OCI-LY3 (cell line): ENCODE measurements at regions not wholly inside any gene's neighbourhood (a gene's known extent, or its start where the extent isn't known, plus 50 kb on each side); places are given as distances from the start of the nearest gene placed in this dataset.

ENCODE experiments used
- CTCF ChIP-seq: fragments of 200-600, 300-600 bp; sonication (generic); IDR thresholded peaks from 2 replicates; pipeline ENCODE4 v1.5.1; 2014; ENCODE audit warnings: antibody characterized with exemption, low read length, low read depth
- EZH2phosphoT487 ChIP-seq: fragments of 200-600 bp; shearing (Covaris generic); IDR thresholded peaks from 2 replicates; pipeline ENCODE4 v1.6.1; 2018; ENCODE audit warnings: antibody characterized with exemption, mixed run types, low read depth

GRCh38 chr1:38135625-38136414 is 89.2 kb upstream of the POU3F1 start:
- TF ChIP-seq CTCF (no peak), EZH2phosphoT487 (no peak)
